SK-N-SH (cell line): ENCODE measurements at regions not wholly inside any gene's neighbourhood (a gene's known extent, or its start where the extent isn't known, plus 50 kb on each side); places are given as distances from the start of the nearest gene placed in this dataset.

ENCODE experiments used
- CTCF ChIA-PET: fragments of 300-600, 350-600 bp; formaldehyde crosslinking; extraction: SDS; loops from one replicate; lab custom pipeline; 2021; lab: Yijun Ruan, JAX
- POLR2A ChIA-PET: fragments of 350-600 bp; sonication (Branson Sonifier 250); formaldehyde crosslinking; extraction: SDS; loops from one replicate; lab custom pipeline; 2020; ENCODE audit warnings: antibody characterized with exemption, inconsistent platforms; lab: Yijun Ruan, JAX
- DNase-seq: peaks from one replicate; pipeline ENCODE4 v3.0.0; 2012
- H2AFZ ChIP-seq: fragments of 200-600 bp; sonication (generic); 2 replicates; pipeline ENCODE4 v1.8.1; 2016; ENCODE audit warnings: antibody characterized with exemption, mild to moderate bottlenecking, low read depth
- H3F3A ChIP-seq: fragments of 200-600 bp; sonication (generic); replicated peaks from 2 replicates; pipeline ENCODE3; 2016; ENCODE audit warnings: antibody characterized with exemption, mild to moderate bottlenecking; ENCODE audit not compliant: insufficient read depth
- H3K27ac ChIP-seq, 2 experiments: fragments of 200-500 bp in 1 of 2; fragments of 200-600 bp in 1 of 2; sonication (Bioruptor generic) in 1 of 2; sonication (generic), shearing (Covaris generic) in 1 of 2; 2 replicates each; pipeline versions ENCODE4 v1.5.1 to v1.6.1; 2014 to 2016; ENCODE audit warnings: low read depth in 2 of 2, inconsistent platforms in 1 of 2, low read length in 1 of 2, mild to moderate bottlenecking in 1 of 2, mixed read lengths in 1 of 2
- H3K27me3 ChIP-seq: fragments of 200-600 bp; sonication (generic), shearing (Covaris generic); 2 replicates; pipeline ENCODE4 v1.6.1; 2016; ENCODE audit warnings: mixed run types; ENCODE audit not compliant: insufficient read depth
- H3K36me3 ChIP-seq, 2 experiments: fragments of 200-500 bp in 1 of 2; fragments of 200-600 bp in 1 of 2; sonication (Bioruptor generic) in 1 of 2; sonication (generic) in 1 of 2; replicated peaks in 1 of 2; 2 replicates each; pipeline versions ENCODE3 to v1.5.1; 2014 to 2016; ENCODE audit warnings: low read length in 1 of 2, mild to moderate bottlenecking in 1 of 2; ENCODE audit not compliant: insufficient read depth in 2 of 2, control insufficient read depth in 1 of 2
- H3K4me1 ChIP-seq, 2 experiments: fragments of 200-500 bp in 1 of 2; fragments of 200-600 bp in 1 of 2; sonication (Bioruptor generic) in 1 of 2; sonication (generic), shearing (Covaris generic) in 1 of 2; 2 replicates each; pipeline versions ENCODE4 v1.5.1 to v1.6.1; 2014 to 2016; ENCODE audit warnings: low read depth in 1 of 2, low read length in 1 of 2, mixed run types in 1 of 2; ENCODE audit not compliant: insufficient read depth in 2 of 2, control insufficient read depth in 1 of 2
- H3K4me2 ChIP-seq: fragments of 200-600 bp; sonication (generic), shearing (Covaris generic); 2 replicates; pipeline ENCODE4 v1.6.1; 2017; ENCODE audit warnings: mixed run types
- H3K4me3 ChIP-seq, 2 experiments: fragments of 200-500 bp in 1 of 2; fragments of 200-600 bp in 1 of 2; sonication (Bioruptor generic) in 1 of 2; sonication (generic), shearing (Covaris generic) in 1 of 2; 2 replicates each; pipeline versions ENCODE4 v1.5.1 to v1.8.1; 2014 to 2016; ENCODE audit warnings: low read depth in 2 of 2, inconsistent platforms in 1 of 2, low read length in 1 of 2, mild to moderate bottlenecking in 1 of 2, mixed read lengths in 1 of 2, moderate library complexity in 1 of 2
- H3K79me2 ChIP-seq: fragments of 200-600 bp; sonication (generic); 2 replicates; pipeline ENCODE4 v1.8.1; 2017; ENCODE audit warnings: mild to moderate bottlenecking; ENCODE audit not compliant: insufficient read depth
- H3K9ac ChIP-seq: fragments of 200-600 bp; sonication (generic); 2 replicates; pipeline ENCODE4 v1.6.1; 2017; ENCODE audit warnings: mixed run types
- H3K9me2 ChIP-seq: fragments of 200-600 bp; sonication (generic); 2 replicates; pipeline ENCODE4 v1.6.1; 2017; ENCODE audit warnings: mixed run types
- H3K9me3 ChIP-seq: fragments of 200-600 bp; sonication (generic); 2 replicates; pipeline ENCODE4 v1.6.1; 2017; ENCODE audit warnings: mixed run types, mild to moderate bottlenecking, moderate library complexity
- H4K20me1 ChIP-seq: fragments of 200-600 bp; sonication (generic); 2 replicates; pipeline ENCODE4 v1.6.1; 2017; ENCODE audit warnings: mild to moderate bottlenecking, mixed run types; ENCODE audit not compliant: insufficient read depth
- CTCF ChIP-seq: fragments of 200-600 bp; sonication (generic); IDR thresholded peaks from 2 replicates; pipeline ENCODE4 v1.6.1; 2017; ENCODE audit warnings: antibody characterized with exemption, mild to moderate bottlenecking, moderate library complexity
- ELF1 ChIP-seq: IDR thresholded peaks from 2 replicates; pipeline ENCODE4 v1.4.0; 2012
- EP300 ChIP-seq, 2 experiments: IDR thresholded peaks; 2 replicates each; pipeline versions ENCODE4 v1.4.0 to v1.6.1; 2012; ENCODE audit warnings: borderline replicate concordance in 1 of 2, low read depth in 1 of 2, low read length in 1 of 2
- FOXM1 ChIP-seq: IDR thresholded peaks from 2 replicates; pipeline ENCODE4 v1.4.0; 2012; ENCODE audit warnings: low read depth, mild to moderate bottlenecking
- NFIC ChIP-seq: IDR thresholded peaks from 2 replicates; pipeline ENCODE4 v1.4.0; 2012; ENCODE audit warnings: borderline replicate concordance
- RCOR1 ChIP-seq: fragments of 150-350 bp; IDR thresholded peaks from 2 replicates; pipeline ENCODE4 v1.6.1; 2017; ENCODE audit warnings: antibody characterized with exemption, low read length
- RXRA ChIP-seq: IDR thresholded peaks from 2 replicates; pipeline ENCODE4 v1.4.0; 2012; ENCODE audit warnings: low read depth, mild to moderate bottlenecking, borderline replicate concordance
- SIN3A ChIP-seq: IDR thresholded peaks from 2 replicates; pipeline ENCODE4 v1.6.1; 2012; ENCODE audit warnings: low read depth, mild to moderate bottlenecking, low read length, moderate library complexity, borderline replicate concordance
- SMC3 ChIP-seq: IDR thresholded peaks from 2 replicates; pipeline ENCODE4 v1.6.1; 2012; ENCODE audit warnings: low read depth, low read length, improper control_type of control experiment
- TAF1 ChIP-seq: IDR thresholded peaks from 2 replicates; pipeline ENCODE4 v1.6.1; 2012; ENCODE audit warnings: low read depth, mild to moderate bottlenecking, low read length, moderate library complexity, borderline replicate concordance
- WGBS: methylation state at CpG from one replicate; pipeline ENCODE4 v1.1.6; 2017; ENCODE audit warnings: low lambda C conversion rate; 5-methylcytosine and 5-hydroxymethylcytosine counted together
- TF ChIP-seq, protein P1 (sequence below): fragments of 150-350 bp; IDR thresholded peaks from 2 replicates; pipeline ENCODE4 v1.6.1; 2016; ENCODE audit warnings: mild to moderate bottlenecking, low read depth, low read length

DNA sequence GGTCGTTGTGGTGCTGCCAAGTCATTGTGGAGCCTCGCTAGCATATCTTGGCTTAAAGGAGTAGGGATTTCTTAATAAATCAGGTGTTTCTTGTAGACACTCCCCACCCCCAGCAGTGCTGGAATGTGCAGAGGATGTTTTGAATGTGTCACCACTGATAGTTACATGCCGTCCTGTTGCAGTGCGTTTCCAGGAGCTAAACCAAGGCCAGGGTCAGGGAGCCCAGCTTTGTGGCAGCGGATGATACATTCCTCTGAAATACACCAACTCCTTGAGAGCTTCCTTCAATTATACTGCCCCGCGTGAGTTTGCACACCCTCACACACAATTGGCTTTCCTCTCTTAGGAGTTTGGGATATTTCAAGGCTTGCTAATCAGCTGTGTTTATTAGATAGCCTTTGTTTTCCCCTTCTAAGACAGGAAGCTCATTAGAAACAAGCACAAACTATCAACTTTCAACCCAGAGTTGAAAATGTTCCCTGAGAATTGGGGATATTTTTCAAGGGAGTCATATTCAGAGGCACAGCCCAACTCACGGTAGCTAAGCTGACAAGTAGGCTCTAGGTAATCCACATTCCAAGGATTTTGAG is 154.9 kb downstream of the C12orf75 start (continued):
- TF ChIP-seq ELF1 (no peak), RCOR1 (no peak), EP300 (IDR thresholded peaks at IDR 0.05; ENCODE audit: borderline replicate concordance in 1 of 2, low read depth in 1 of 2, low read length in 1 of 2) (no peak), NFIC (no peak), SMC3 (no peak), FOXM1 (no peak)

DNA sequence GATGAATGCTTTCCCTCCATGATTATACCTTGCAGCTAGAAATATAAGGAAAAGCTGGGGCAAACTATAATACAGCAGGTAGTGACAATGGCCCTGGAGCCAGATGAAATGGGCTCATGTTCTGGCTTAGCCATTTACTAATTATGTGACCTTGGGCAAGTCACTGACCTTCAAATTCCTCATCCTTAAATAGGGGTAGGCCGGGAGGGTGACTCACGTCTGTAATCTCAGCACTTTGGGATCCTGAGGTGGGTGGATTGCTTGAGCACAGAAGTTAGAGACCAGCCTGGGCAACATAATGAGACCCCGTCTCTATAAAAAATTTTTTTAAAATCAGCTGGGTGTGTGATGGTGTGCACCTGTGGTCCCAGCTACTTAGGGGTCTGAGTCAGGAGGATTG is 155.4 kb downstream of the C12orf75 start:
- 75% methylated on average over 3 of the region's 3 CpGs for WGBS
- H3K4me3 ChIP-seq, result no peak overlapping the region
- no peak overlapping the region for H2AFZ ChIP-seq
- DNase-seq, result no peak
- H3K9ac ChIP-seq, result no peak overlapping the region
- H3K4me1 ChIP-seq, result no peaks in the 10 kb centered on the region
- H3K79me2 ChIP-seq, result no peaks in the 10 kb centered on the region
- CTCF ChIA-PET, result interaction anchor here (0.8 kb wide), 1 partner anchor 650 kb away, joined by 3 read pairs; no protein-coding TSS in a partner anchor
- no peak overlapping the region for H3K4me2 ChIP-seq
- H3K9me3 ChIP-seq, result no peaks in the 10 kb centered on the region
- no peak overlapping the region for H3K27ac ChIP-seq
- H3K27me3 ChIP-seq, result no peaks in the 10 kb centered on the region
- H3F3A ChIP-seq, result no peaks in the 10 kb centered on the region
- no peak for TF ChIP-seq SIN3A
- no peak for TF ChIP-seq TAF1
- POLR2A ChIA-PET, result no interaction called here
- H4K20me1 ChIP-seq, result no peaks in the 10 kb centered on the region
- no peaks in the 10 kb centered on the region for H3K36me3 ChIP-seq
- no peaks in the 10 kb centered on the region for H3K9me2 ChIP-seq

- H4K20me1 ChIP-seq, result no peaks in the 10 kb centered on the region
- TF ChIP-seq CTCF, result no peak
- TF ChIP-seq ELF1, result no peak
- TF ChIP-seq, protein P1, sequence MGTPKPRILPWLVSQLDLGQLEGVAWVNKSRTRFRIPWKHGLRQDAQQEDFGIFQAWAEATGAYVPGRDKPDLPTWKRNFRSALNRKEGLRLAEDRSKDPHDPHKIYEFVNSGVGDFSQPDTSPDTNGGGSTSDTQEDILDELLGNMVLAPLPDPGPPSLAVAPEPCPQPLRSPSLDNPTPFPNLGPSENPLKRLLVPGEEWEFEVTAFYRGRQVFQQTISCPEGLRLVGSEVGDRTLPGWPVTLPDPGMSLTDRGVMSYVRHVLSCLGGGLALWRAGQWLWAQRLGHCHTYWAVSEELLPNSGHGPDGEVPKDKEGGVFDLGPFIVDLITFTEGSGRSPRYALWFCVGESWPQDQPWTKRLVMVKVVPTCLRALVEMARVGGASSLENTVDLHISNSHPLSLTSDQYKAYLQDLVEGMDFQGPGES, result no peak
- no peak for TF ChIP-seq RXRA
- TF ChIP-seq, all 33 proteins: peak for 0
- H3K27me3 ChIP-seq, result no peaks in the 10 kb centered on the region
- no peaks in the 10 kb centered on the region for H3K79me2 ChIP-seq
- H3K36me3 ChIP-seq, result no peaks in the 10 kb centered on the region
- no peaks in the 10 kb centered on the region for H3K9me3 ChIP-seq
- H2AFZ ChIP-seq, result no peak overlapping the region
- no peak overlapping the region for H3K27ac ChIP-seq
- 84% methylated on average over 6 of the region's 6 CpGs for WGBS
- ChIA-PET POLR2A (no interaction called here), CTCF (no interaction called here)
- no peaks in the 10 kb centered on the region for H3K9me2 ChIP-seq
- no peak overlapping the region for H3K4me3 ChIP-seq
- H3K4me2 ChIP-seq, result no peak overlapping the region
- no peak for DNase-seq
- H3K4me1 ChIP-seq, result peaks cover 0 to 4% of the 10 kb centered on the region in 2 experiments; a peak in 2 of 4 replicates
- H3K9ac ChIP-seq, result no peak overlapping the region
- peaks cover 7% of the 10 kb centered on the region for H3F3A ChIP-seq
These were observed 157.5 kb downstream of the C12orf75 start for GRCh38 chr12:105487963-105488362.
